Keratinocyte (primary cell): ENCODE measurements at regions not wholly inside any gene's neighbourhood (a gene's known extent, or its start where the extent isn't known, plus 50 kb on each side); places are given as distances from the start of the nearest gene placed in this dataset.

Experiments used
- DNase-seq: peaks from one replicate; pipeline ENCODE4 v3.0.0-alpha.2; 2011; ENCODE audit warnings: low read depth, missing footprints, low spot score
- FAIRE-seq: peaks from 2 replicates; lab custom pipeline; 2011; peaks lifted over from hg19 to GRCh38; lab: Jason Lieb, UNC
- H2AFZ ChIP-seq: 2 replicates; pipeline ENCODE4 v1.6.0; 2012; ENCODE audit warnings: low read length, control low read depth, inconsistent platforms; ENCODE audit not compliant: control insufficient read depth
- H3K27ac ChIP-seq: 2 replicates; pipeline ENCODE4 v1.5.1; 2011; ENCODE audit warnings: low read length; ENCODE audit not compliant: control insufficient read depth, insufficient read depth
- H3K27me3 ChIP-seq: 3 replicates; pipeline ENCODE4 v1.6.0; 2011; ENCODE audit warnings: low read length; ENCODE audit not compliant: control insufficient read depth, insufficient read depth; ENCODE audit errors: extremely low read depth
- H3K36me3 ChIP-seq, 2 experiments: 2 replicates in 1 of 2; 3 replicates in 1 of 2; pipeline ENCODE4 v1.5.1; 2011; ENCODE audit warnings: low read length in 2 of 2, mild to moderate bottlenecking in 1 of 2; ENCODE audit not compliant: control insufficient read depth in 2 of 2, insufficient read depth in 2 of 2; ENCODE audit errors: extremely low read depth in 1 of 2
- H3K4me1 ChIP-seq: 3 replicates; pipeline ENCODE4 v1.5.1; 2011; ENCODE audit warnings: low read length; ENCODE audit not compliant: control insufficient read depth, insufficient read depth; ENCODE audit errors: extremely low read depth
- H3K4me2 ChIP-seq: 3 replicates; pipeline ENCODE4 v1.6.0; 2011; ENCODE audit warnings: low read depth, low read length; ENCODE audit not compliant: control insufficient read depth, insufficient read depth; ENCODE audit errors: extremely low read depth
- H3K4me3 ChIP-seq, 3 experiments: fragments of 200-600 bp in 1 of 3; sonication (generic) in 1 of 3; 2 replicates in 2 of 3; 3 replicates in 1 of 3; pipeline ENCODE4 v1.5.1; 2011 to 2016; ENCODE audit warnings: low read length in 3 of 3, mild to moderate bottlenecking in 3 of 3, control low read depth in 2 of 3, inconsistent platforms in 1 of 3, low read depth in 1 of 3, mixed read lengths in 1 of 3, mixed run types in 1 of 3, moderate library complexity in 1 of 3; ENCODE audit not compliant: control insufficient read depth in 2 of 3, insufficient read depth in 2 of 3; ENCODE audit errors: extremely low read depth in 1 of 3
- H3K79me2 ChIP-seq: 2 replicates; pipeline ENCODE4 v1.6.0; 2012; ENCODE audit warnings: low read length; ENCODE audit not compliant: control insufficient read depth, insufficient read depth
- H3K9ac ChIP-seq: 3 replicates; pipeline ENCODE4 v1.6.0; 2011; ENCODE audit warnings: low read length; ENCODE audit not compliant: control insufficient read depth, insufficient read depth; ENCODE audit errors: extremely low read depth
- H3K9me1 ChIP-seq: 3 replicates; pipeline ENCODE4 v1.6.0; 2011; ENCODE audit warnings: low read length; ENCODE audit not compliant: control insufficient read depth, insufficient read depth; ENCODE audit errors: extremely low read depth
- H3K9me3 ChIP-seq: 2 replicates; pipeline ENCODE4 v1.5.1; 2012; ENCODE audit warnings: low read depth, low read length; ENCODE audit not compliant: control insufficient read depth
- H4K20me1 ChIP-seq: 3 replicates; pipeline ENCODE4 v1.6.0; 2011; ENCODE audit warnings: low read length; ENCODE audit not compliant: control insufficient read depth, insufficient read depth; ENCODE audit errors: extremely low read depth
- CTCF ChIP-seq, 3 experiments: IDR thresholded peaks in 1 of 3; conservative IDR thresholded peaks in 1 of 3; optimal IDR thresholded peaks in 1 of 3; 2 replicates in 2 of 3; 3 replicates in 1 of 3; pipeline versions ENCODE3 to v1.5.1; 2011; ENCODE audit warnings: low read length in 3 of 3, mild to moderate bottlenecking in 3 of 3, moderate library complexity in 2 of 3, control low read depth in 1 of 3, inconsistent platforms in 1 of 3; ENCODE audit not compliant: insufficient read depth in 2 of 3; ENCODE audit errors: extremely low read depth in 1 of 3
- EZH2 ChIP-seq: IDR thresholded peaks from one replicate; pipeline ENCODE4 v1.6.1; 2012; ENCODE audit warnings: inconsistent platforms, mild to moderate bottlenecking, low read length, moderate library complexity
- dilution Hi-C: fragments of 300-500 bp; cut with MboI; formaldehyde crosslinking; loops from one replicate; pipeline ENCODE4 v1.7.0; 2020; ENCODE audit warnings: low sequenced_read_pairs; ENCODE audit not compliant: extremely low pct_ligation_motif_present

GRCh38 chr1:2948001-2948750 lies 73.1 kb upstream of the ACTRT2 start:
- FAIRE-seq (no peak), DNase-seq (no peak)
- peaks cover 14% of the 10 kb centered on the region for H3K9me3 ChIP-seq
- H3K36me3 ChIP-seq = no peaks in the 10 kb centered on the region
- H3K4me1 ChIP-seq = no peaks in the 10 kb centered on the region
- no peak overlapping the region for H3K27ac ChIP-seq
- no peak overlapping the region for H3K4me2 ChIP-seq
- no peaks in the 10 kb centered on the region for H3K9me1 ChIP-seq
- H3K27me3 ChIP-seq = no peaks in the 10 kb centered on the region
- H2AFZ ChIP-seq = no peak overlapping the region
- no peaks in the 10 kb centered on the region for H4K20me1 ChIP-seq
- H3K79me2 ChIP-seq = no peaks in the 10 kb centered on the region
- H3K4me3 ChIP-seq = no peak overlapping the region
- no peak for TF ChIP-seq EZH2
- TF ChIP-seq CTCF (optimal IDR thresholded peaks at IDR 0.05 in 1 of 3, IDR thresholded peaks at IDR 0.05 in 1 of 3, conservative IDR thresholded peaks at IDR 0.05 in 1 of 3; ENCODE audit: extremely low read depth in 1 of 3, insufficient read depth in 2 of 3, low read length in 3 of 3) = no peak
- H3K9ac ChIP-seq = no peak overlapping the region
- dilution Hi-C loops = no loop called here

GRCh38 chr1:2948751-2949680 lies 72.3 kb upstream of the ACTRT2 start:
- dilution Hi-C loops = no loop called here
- no peaks in the 10 kb centered on the region for H3K4me1 ChIP-seq
- no peaks in the 10 kb centered on the region for H3K27me3 ChIP-seq
- no peak overlapping the region for H2AFZ ChIP-seq
- DNase-seq = no peak
- no peak overlapping the region for H3K27ac ChIP-seq
- H3K9ac ChIP-seq = no peak overlapping the region
- H3K4me3 ChIP-seq = no peak overlapping the region
- FAIRE-seq = no peak
- H3K4me2 ChIP-seq = no peak overlapping the region
- H3K9me1 ChIP-seq = no peaks in the 10 kb centered on the region
- no peaks in the 10 kb centered on the region for H3K79me2 ChIP-seq
- H4K20me1 ChIP-seq = no peaks in the 10 kb centered on the region
- no peaks in the 10 kb centered on the region for H3K36me3 ChIP-seq
- H3K9me3 ChIP-seq = peaks cover 14% of the 10 kb centered on the region
- TF ChIP-seq EZH2 (no peak), CTCF (optimal IDR thresholded peaks at IDR 0.05 in 1 of 3, IDR thresholded peaks at IDR 0.05 in 1 of 3, conservative IDR thresholded peaks at IDR 0.05 in 1 of 3; ENCODE audit: extremely low read depth in 1 of 3, insufficient read depth in 2 of 3, low read length in 3 of 3) (no peak)
